HG03442 (cell line): ENCODE measurements at regions not wholly inside any gene's neighbourhood (a gene's known extent, or its start where the extent isn't known, plus 50 kb on each side); places are given as distances from the start of the nearest gene placed in this dataset.

Experiments
- ATAC-seq: cut with Tn5 transposase; IDR thresholded peaks from one replicate; pipeline ENCODE4 v1.9.1; 2021; ENCODE audit warnings: mild to moderate bottlenecking, moderate library complexity; ENCODE audit not compliant: unreplicated experiment

DNA sequence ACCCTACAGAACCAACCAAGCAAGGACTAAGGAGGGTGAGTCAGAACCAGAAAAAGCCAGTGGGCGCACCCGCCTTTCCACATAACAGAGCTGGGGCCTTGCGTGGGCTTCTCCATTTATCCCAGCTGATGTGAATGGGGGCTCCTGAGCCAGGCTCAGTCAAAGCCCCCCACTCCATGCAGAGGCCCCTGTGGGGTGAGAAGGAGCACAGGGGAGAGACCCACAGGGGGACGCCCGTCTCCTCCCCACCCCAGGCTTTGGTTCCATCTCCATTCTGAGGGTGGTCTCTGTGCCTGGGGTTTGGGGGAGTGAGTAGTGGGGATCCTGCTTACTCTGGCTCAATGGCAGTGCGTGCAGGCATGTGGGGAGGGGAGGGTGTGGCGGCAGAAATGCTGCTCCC lies 210.1 kb upstream of the TNRC6C start:
- no peak for ATAC-seq

- ATAC-seq: no peak
Measured at GRCh38 chr17:77749321-77749751, 209.2 kb upstream of the TNRC6C start.

DNA sequence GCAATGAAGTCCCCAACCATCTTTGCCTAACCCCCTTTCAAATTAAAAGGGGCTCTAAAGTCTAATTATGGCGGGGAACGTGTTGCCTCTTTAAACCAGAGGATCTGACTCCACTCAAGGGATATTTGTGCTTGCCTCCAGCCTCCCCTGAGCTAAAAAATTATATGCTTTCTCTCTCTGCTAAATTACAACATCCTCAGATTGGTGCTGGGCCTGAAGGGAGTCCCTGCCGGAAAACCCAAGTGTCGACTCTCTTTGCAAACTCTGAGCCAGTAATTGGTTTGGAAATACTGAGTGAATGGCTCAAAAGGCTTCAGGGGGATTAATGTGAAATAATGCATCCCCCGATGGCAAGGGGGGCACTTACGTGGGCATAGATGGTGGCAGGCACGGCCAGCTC lies 208.5 kb upstream of the TNRC6C start:
- no peak for ATAC-seq

DNA sequence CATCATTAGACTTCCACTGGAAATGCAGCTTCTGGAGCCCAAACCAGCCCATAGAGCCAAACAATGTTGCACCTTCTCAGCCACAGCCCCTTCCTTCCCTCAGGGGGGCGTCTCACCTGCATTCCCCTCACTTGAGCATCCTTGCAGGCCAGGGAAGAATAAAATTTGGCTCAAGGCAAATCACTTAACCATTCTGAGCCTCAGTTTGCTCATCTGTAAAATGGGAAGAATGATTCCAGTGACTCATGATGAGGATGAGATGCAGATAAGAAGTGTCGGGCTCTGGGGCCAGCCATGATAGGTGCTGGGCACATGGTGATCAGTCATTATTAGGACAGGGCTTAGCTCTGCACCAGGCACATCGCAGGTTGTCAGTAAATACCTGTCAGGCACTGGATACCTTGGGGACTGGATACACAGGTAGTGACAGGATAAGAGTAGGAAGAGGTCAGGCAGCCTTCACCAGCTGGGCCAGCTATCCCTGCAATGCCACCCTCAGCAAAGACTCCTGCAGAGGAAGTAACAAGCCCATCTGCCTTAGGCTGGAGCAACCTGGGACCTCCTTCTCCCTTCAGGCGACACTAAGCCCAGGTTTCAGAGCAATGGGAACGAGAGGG lies 208.0 kb upstream of the TNRC6C start:
- no peak for ATAC-seq

GRCh38 chr17:77753246-77753645 lies 205.3 kb upstream of the TNRC6C start:
- no peak for ATAC-seq

- no peak for ATAC-seq
Measured at GRCh38 chr17:77753691-77754245, 204.7 kb upstream of the TNRC6C start.

DNA sequence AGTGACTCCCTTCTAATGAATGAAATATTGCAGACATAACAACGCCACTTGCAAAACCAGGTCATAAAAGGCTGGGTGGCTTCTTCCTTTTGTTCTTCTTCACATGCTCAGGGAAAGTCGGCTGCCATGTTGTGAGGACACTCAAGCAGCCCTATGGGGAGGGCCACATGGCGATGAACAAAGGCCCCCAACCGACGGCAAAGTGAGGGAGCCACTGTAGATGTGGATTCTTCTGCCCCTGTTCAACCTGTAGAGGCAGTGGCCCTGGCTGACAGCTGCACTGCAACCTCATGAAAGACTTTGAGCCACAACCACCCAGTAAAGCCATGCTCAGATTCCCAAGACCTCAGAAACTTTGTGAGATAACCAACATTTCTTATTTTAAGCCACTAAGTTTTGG lies 203.5 kb upstream of the TNRC6C start:
- no peak for ATAC-seq

- no peak for ATAC-seq
Measured at GRCh38 chr17:77755410-77755963, 203.0 kb upstream of the TNRC6C start.

DNA sequence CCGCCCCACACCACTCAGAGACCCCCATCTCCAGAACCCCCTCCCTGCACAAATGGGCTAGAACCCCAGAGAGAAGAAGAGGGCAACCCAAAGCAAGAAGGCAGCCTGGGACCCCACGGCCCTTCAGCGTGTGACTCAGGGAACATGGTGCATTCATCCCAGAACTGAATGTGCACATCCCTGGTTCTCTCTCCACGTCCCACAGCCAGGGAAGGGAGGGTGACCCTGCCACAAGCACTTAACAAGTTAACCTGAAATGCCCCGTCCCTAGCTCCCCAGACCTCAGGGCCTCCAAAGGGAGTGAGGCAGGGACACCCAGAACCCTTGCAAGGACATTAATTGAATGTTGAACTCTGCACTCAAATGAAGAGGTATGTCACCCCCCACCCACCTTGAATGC lies 202.5 kb upstream of the TNRC6C start:
- no peak for ATAC-seq

GRCh38 chr17:77756846-77757560 lies 201.5 kb upstream of the TNRC6C start:
- ATAC-seq: no peak

DNA sequence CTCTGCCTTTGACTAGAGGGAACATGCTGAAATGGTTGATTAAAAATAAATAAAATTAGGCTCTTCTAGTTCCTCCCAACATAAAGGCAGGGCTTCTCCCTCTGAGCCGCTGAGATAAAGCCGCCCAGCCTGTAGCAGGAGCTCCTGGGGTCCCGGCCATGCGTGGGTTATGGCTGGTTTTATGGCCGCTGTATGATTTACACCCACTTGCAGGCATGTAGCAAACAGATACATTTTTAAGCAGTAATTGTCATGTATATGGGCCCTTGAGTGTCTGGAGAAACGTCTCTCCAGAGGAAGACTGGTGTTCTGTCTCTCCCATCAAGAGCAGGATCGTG lies 201.0 kb upstream of the TNRC6C start:
- ATAC-seq: no peak

DNA sequence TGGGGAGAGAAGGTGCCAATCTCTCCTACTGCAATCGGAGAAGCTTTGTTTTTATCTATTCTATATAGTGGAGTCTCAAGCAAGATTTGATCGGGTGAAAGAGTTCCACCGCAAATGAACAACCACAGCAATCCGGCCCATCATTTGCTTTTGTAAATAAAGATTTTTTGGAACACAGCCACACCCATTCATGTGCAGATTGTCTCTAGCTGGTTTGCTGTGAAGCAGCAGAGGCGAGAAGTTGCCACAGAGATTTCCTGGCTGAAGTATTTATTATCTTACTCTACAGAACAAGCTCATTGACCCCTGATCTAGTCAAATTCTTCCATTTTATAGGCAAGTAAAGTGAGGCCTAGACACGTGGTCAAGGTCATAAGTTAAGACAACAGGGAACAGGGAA lies 195.5 kb upstream of the TNRC6C start:
- ATAC-seq: no peak

- no peak for ATAC-seq
Measured at GRCh38 chr17:77763575-77763974, 194.9 kb upstream of the TNRC6C start.

GRCh38 chr17:77765292-77765691 lies 193.2 kb upstream of the TNRC6C start:
- no peak for ATAC-seq

GRCh38 chr17:77767148-77767547 lies 191.4 kb upstream of the TNRC6C start:
- no peak for ATAC-seq

GRCh38 chr17:77768248-77768852 lies 190.2 kb upstream of the TNRC6C start:
- ATAC-seq: no peak

- ATAC-seq: no peak
Measured at GRCh38 chr17:77769215-77769614, 189.3 kb upstream of the TNRC6C start.

- no peak for ATAC-seq
Measured at GRCh38 chr17:77769762-77770161, 188.7 kb upstream of the TNRC6C start.

DNA sequence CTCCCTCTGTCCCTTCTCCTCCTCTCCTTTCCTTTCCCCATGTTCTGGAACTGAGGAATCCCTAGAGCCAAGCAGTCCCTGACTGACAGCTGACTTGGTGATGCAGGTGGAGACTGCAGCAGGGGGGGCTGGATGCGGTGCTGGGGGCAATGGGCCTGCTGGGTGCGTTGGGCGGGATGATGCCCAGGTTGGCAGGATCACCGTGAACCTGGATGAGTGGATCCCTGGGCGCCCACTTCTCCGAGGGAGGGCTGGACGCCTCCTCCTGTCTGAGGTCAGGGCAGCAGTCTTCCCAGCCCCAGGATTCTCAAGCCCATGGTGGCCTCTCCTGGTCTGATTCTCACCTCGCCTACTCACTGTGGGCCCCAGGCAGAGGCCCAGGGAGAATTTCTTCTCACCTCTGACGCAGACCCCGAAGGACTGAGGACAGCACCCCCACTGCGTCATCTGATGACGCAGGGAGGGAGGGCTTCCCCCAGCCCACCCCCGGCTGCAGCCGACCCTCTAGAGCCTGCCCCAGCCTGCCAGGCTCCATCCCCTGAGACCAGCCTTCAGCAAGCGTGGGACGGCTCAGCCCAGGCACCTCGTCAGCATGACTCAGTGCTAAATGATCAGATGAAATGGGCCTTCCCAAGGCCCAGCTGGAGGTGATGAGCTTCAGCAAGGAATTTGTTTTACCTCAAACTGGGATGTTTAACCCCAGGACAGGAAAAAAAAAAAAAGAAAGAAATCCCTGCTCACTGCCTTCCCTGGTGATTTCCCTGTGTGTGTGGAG lies 188.0 kb upstream of the TNRC6C start:
- ATAC-seq: no peak

DNA sequence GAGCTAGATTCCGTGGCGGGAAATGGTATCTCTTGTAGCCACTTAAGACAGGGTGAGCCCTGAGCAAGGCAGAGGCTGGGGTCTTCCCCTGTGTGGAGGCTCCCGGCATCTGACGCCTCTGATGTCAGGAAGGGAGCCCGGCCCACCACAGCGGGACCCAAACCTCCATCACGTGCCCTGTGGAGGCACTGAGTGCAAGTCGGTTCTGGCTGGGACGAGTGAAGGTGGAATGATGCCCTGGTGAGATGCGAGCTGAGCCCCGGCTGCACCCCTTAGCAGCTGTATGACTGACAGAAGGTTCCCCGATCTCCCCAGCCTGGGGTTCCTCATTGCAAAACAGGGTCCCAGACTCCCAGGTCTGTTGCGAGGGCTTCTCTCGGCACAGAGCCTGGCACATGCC lies 187.4 kb upstream of the TNRC6C start:
- no peak for ATAC-seq

- ATAC-seq: no peak
Measured at GRCh38 chr17:77771587-77771986, 186.9 kb upstream of the TNRC6C start.
